PC-3 (cell line): ENCODE measurements at regions not wholly inside any gene's neighbourhood (a gene's known extent, or its start where the extent isn't known, plus 50 kb on each side); places are given as distances from the start of the nearest gene placed in this dataset.

Experiments used
- ATAC-seq: fragments of 200-7000 bp; cut with Tn5 transposase; 2 replicates; pipeline ENCODE4 v1.9.1; 2020; ENCODE audit warnings: mild to moderate bottlenecking, moderate library complexity
- BruUV-seq: library from RNA; stranded (reverse); fragments of 400-500 nt; replicated peaks from 2 replicates; lab custom pipeline; 2021; lab: Mats Ljungman, UMichigan
- CTCF ChIA-PET: fragments of 300-600 bp; sonication (Branson Sonifier 250); formaldehyde crosslinking; loops from one replicate; lab custom pipeline; 2022; ENCODE audit warnings: antibody characterized with exemption; lab: Charles Lee
- POLR2A ChIA-PET: fragments of 300-600 bp; sonication (Branson Sonifier 250); formaldehyde crosslinking; loops from one replicate; lab custom pipeline; 2022; ENCODE audit warnings: antibody characterized with exemption; ENCODE audit not compliant: unreplicated experiment; lab: Charles Lee
- DNase-seq: peaks from one replicate; pipeline ENCODE4 v3.0.0-alpha.2; 2015
- H2AFZ ChIP-seq: fragments of 300-600 bp; sonication (generic); 2 replicates; pipeline ENCODE4 v1.6.0; 2016; ENCODE audit warnings: antibody characterized with exemption, low read length
- H3F3A ChIP-seq: fragments of 300-600 bp; sonication (generic); one replicate; pipeline ENCODE4 v1.6.0; 2017; ENCODE audit warnings: antibody characterized with exemption, low read length, control low read depth, mild to moderate bottlenecking; ENCODE audit not compliant: unreplicated experiment
- H3K27ac ChIP-seq: fragments of 300-600 bp; sonication (generic); 2 replicates; pipeline ENCODE4 v1.5.1; 2016; ENCODE audit warnings: mild to moderate bottlenecking, low read length
- H3K27me3 ChIP-seq: fragments of 300-600 bp; sonication (generic); 2 replicates; pipeline ENCODE4 v1.6.1; 2016; ENCODE audit warnings: low read length, mixed read lengths
- H3K36me3 ChIP-seq: fragments of 300-600 bp; sonication (generic); 2 replicates; pipeline ENCODE4 v1.6.1; 2016; ENCODE audit warnings: low read depth, mixed run types, low read length, mixed read lengths
- H3K4me1 ChIP-seq: fragments of 300-600 bp; sonication (generic); 2 replicates; pipeline ENCODE4 v1.5.1; 2016; ENCODE audit warnings: low read length; ENCODE audit not compliant: insufficient read depth
- H3K4me2 ChIP-seq: fragments of 300-600 bp; sonication (generic); 2 replicates; pipeline ENCODE4 v1.6.0; 2016; ENCODE audit warnings: low read length
- H3K4me3 ChIP-seq: fragments of 300-600 bp; sonication (generic); 2 replicates; pipeline ENCODE4 v1.5.1; 2016; ENCODE audit warnings: mild to moderate bottlenecking, low read length, mixed read lengths
- H3K79me2 ChIP-seq: fragments of 300-600 bp; sonication (generic); 2 replicates; pipeline ENCODE4 v1.6.1; 2017; ENCODE audit warnings: low read length, mixed read lengths
- H3K9ac ChIP-seq: fragments of 300-600 bp; sonication (generic); 2 replicates; pipeline ENCODE4 v1.6.0; 2016; ENCODE audit warnings: mild to moderate bottlenecking, low read length
- H3K9me2 ChIP-seq: fragments of 300-600 bp; sonication (generic); replicated peaks from 2 replicates; pipeline ENCODE4 v1.6.1; 2016; ENCODE audit warnings: mixed run types, low read length, mixed read lengths
- H3K9me3 ChIP-seq: fragments of 300-600 bp; sonication (generic); 2 replicates; pipeline ENCODE4 v1.6.1; 2016; ENCODE audit warnings: low read length, mixed read lengths
- H4K20me1 ChIP-seq: fragments of 300-600 bp; sonication (generic); 2 replicates; pipeline ENCODE4 v1.6.1; 2016; ENCODE audit warnings: low read length, mixed read lengths
- EZH2 ChIP-seq: fragments of 300-600 bp; sonication (generic); IDR thresholded peaks from one replicate; pipeline ENCODE4 v1.6.1; 2017; ENCODE audit warnings: antibody characterized with exemption, mild to moderate bottlenecking, low read length; ENCODE audit not compliant: unreplicated experiment
- EZH2phosphoT487 ChIP-seq: fragments of 300-600 bp; sonication (generic); IDR thresholded peaks from 2 replicates; pipeline ENCODE4 v1.6.1; 2018; ENCODE audit warnings: mild to moderate bottlenecking, antibody characterized with exemption, low read length, borderline replicate concordance
- intact Hi-C: fragments of 100-400 bp; cut with micrococcal nuclease; formaldehyde crosslinking; loops from 2 replicates; pipeline ENCODE4 v1.9.0; 2023
- TF ChIP-seq, protein P1 (sequence below): fragments of 300-600 bp; sonication (generic); conservative IDR thresholded peaks from 2 replicates; pipeline ENCODE4 v1.5.1; 2017; ENCODE audit warnings: antibody characterized with exemption, low read depth, mild to moderate bottlenecking, low read length

- Histone ChIP-seq H3K36me3 (peaks cover 2% of the 10 kb centered on the region; the same call in 1 of the 2 replicates), H3K27me3 (no peaks in the 10 kb centered on the region), H2AFZ (no peak overlapping the region), H3K27ac (no peak overlapping the region), H3K9me2 (no peaks in the 10 kb centered on the region), H3K4me3 (no peak overlapping the region), H3K4me2 (no peak overlapping the region), H3K4me1 (peaks cover 9% of the 10 kb centered on the region; the same call in 1 of the 2 replicates), H3K9ac (no peak overlapping the region), H3K79me2 (no peaks in the 10 kb centered on the region), H3F3A (no peaks in the 10 kb centered on the region), H4K20me1 (no peaks in the 10 kb centered on the region), H3K9me3 (no peaks in the 10 kb centered on the region)
- ChIA-PET CTCF (interaction anchor here (0.6 kb wide), 1 partner anchor 477 kb away, joined by 3 read pairs; no protein-coding TSS in a partner anchor), POLR2A (interaction anchor here (0.6 kb wide), 1 partner anchor 64 kb away, joined by 3 read pairs; no protein-coding TSS in a partner anchor)
- ATAC-seq = no peak
- intact Hi-C loops = loop anchor here (10.0 kb wide), 1 partner anchor 175 kb away; no protein-coding TSS in a partner anchor
- BruUV-seq = no TSS peak
- TF ChIP-seq EZH2 (no peak), EZH2phosphoT487 (no peak)
- TF ChIP-seq, protein P1, sequence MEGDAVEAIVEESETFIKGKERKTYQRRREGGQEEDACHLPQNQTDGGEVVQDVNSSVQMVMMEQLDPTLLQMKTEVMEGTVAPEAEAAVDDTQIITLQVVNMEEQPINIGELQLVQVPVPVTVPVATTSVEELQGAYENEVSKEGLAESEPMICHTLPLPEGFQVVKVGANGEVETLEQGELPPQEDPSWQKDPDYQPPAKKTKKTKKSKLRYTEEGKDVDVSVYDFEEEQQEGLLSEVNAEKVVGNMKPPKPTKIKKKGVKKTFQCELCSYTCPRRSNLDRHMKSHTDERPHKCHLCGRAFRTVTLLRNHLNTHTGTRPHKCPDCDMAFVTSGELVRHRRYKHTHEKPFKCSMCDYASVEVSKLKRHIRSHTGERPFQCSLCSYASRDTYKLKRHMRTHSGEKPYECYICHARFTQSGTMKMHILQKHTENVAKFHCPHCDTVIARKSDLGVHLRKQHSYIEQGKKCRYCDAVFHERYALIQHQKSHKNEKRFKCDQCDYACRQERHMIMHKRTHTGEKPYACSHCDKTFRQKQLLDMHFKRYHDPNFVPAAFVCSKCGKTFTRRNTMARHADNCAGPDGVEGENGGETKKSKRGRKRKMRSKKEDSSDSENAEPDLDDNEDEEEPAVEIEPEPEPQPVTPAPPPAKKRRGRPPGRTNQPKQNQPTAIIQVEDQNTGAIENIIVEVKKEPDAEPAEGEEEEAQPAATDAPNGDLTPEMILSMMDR = no peak
- peak; percentile 32 for DNase-seq
Observed at GRCh38 chr13:99439850-99440604, 61.2 kb upstream of the TM9SF2 start.

GRCh38 chr13:99442273-99442895 lies 58.9 kb upstream of the TM9SF2 start:
- no peak for TF ChIP-seq EZH2
- TF ChIP-seq, protein P1 = peak; percentile 72
- H3K9me2 ChIP-seq = no peaks in the 10 kb centered on the region
- H3K27ac ChIP-seq = no peak overlapping the region
- BruUV-seq = no TSS peak
- H4K20me1 ChIP-seq = no peaks in the 10 kb centered on the region
- no peak overlapping the region for H3K4me2 ChIP-seq
- no peak overlapping the region for H3K4me3 ChIP-seq
- intact Hi-C loops = loop anchor here (1.0 to 10.0 kb wide), 3 partner anchors 59 to 172 kb away; partner anchors contain the start of gene TM9SF2
- H3K36me3 ChIP-seq = no peaks in the 10 kb centered on the region
- peak; percentile 33; the same call in 1 of the 2 replicates for ATAC-seq
- H3F3A ChIP-seq = no peaks in the 10 kb centered on the region
- POLR2A ChIA-PET = interaction anchor here (0.6 kb wide), 1 partner anchor 26 kb away, joined by 3 read pairs; no protein-coding TSS in a partner anchor
- no peaks in the 10 kb centered on the region for H3K9me3 ChIP-seq
- peaks cover 9% of the 10 kb centered on the region; the same call in 1 of the 2 replicates for H3K4me1 ChIP-seq
- no peak overlapping the region for H2AFZ ChIP-seq
- no peaks in the 10 kb centered on the region for H3K27me3 ChIP-seq
- no peak overlapping the region for H3K9ac ChIP-seq
- peak; percentile 64 for DNase-seq
- no peaks in the 10 kb centered on the region for H3K79me2 ChIP-seq
- CTCF ChIA-PET = interaction anchor here (0.6 to 1.0 kb wide), 3 partner anchors 25 to 164 kb away, joined by 3 to 7 read pairs (median 6); partner anchors contain the start of gene CLYBL
